Urothelium cell line (cell line): ENCODE measurements at regions not wholly inside any gene's neighbourhood (a gene's known extent, or its start where the extent isn't known, plus 50 kb on each side); places are given as distances from the start of the nearest gene placed in this dataset.
"Not testable (repeated sequence)": the region's sequence is repeated elsewhere in the genome, so short reads cannot be mapped to it uniquely, and the experiment has no call there.

Experiments
- DNase-seq: peaks from one replicate; pipeline ENCODE4 v3.0.0; 2011; ENCODE audit warnings: low spot score, mixed read lengths
- FAIRE-seq: peaks from 2 replicates; lab custom pipeline; 2011; peaks lifted over from hg19 to GRCh38; lab: Jason Lieb, UNC

DNA sequence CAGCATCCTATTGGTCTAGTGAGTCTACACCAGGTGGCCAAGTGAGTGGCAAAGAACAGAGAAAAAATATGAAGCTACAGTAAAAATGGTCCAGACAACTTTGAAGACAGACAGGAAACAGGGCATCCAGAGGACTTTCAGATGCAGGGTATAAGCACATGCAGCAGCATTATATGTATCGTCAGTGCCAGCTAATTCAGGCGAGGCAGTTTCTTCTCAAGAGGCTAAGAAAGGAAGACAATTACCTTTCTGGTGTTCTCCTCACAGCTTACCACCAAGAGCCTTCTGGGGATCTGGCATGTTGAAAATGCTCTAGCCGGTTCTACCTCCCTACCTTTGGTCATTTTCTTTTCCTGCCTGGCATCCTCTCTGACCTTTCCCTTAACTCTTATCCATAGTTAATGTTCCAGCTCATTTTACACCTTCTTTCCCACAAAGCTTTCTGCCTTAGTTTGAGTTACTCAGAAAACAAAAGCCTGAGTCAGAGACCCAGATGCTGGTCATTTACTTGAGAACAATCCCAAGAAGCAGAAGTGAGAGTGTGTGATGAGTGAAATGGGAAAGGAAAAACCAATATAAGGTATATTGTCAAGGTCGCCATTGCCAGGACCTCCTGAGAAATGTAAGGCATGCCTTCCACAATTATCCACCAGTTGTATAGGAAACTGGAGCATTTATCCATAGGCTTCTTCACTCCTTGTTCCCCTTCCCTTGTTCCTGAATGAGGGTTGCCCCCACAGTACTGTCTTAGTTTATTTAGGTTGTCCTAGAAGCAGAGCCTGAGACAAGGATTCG lies 444.1 kb downstream of the PLPP3 start:
- DNase-seq (no peak), FAIRE-seq (no peak)

- no peak for DNase-seq
- no peak for FAIRE-seq
Observed at GRCh38 chr1:56133522-56134472, 445.6 kb downstream of the PLPP3 start.

GRCh38 chr1:56132520-56132919 lies 446.8 kb downstream of the PLPP3 start:
- DNase-seq (no peak), FAIRE-seq (no peak)

DNA sequence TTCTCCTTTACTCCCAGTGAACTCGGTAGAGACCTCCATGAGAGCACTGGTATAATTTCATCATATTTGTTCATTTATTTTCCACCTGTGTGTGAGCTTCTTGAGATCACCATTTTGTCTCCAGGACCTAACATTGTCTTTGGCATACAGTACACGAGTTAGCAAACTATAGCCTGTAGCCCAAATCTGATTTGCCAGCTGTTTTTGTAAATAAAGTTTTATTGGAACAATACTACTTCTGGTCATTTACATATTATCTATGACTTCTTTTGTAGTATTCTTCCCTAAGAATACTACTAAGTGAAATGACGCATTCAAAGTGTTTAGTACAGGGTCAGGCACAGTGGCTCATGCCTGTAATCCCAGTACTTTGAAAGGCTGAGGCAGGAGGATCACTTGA lies 449.5 kb downstream of the PLPP3 start:
- no peak for FAIRE-seq
- no peak for DNase-seq

DNA sequence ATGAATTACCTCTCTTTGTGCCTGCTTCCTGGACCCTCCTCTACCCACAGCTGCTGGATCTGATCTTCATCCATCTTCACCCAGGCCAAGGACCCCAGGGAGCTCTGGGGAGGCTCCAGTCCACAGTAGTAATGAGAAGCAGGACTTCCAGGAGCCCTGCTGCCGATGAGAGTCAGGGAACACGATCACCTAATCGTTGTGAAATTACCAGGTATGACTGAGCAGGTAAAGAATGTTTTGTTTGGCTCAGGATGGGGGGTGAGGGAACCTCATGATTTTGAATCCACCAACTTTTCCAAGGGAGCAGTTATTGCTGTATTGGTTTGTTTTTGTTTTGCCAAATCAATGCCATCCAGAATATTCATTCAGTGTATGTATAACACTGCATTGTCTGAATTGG lies 454.0 kb downstream of the PLPP3 start:
- no peak for FAIRE-seq
- no peak for DNase-seq

GRCh38 chr1:56123826-56124225 lies 455.5 kb downstream of the PLPP3 start:
- DNase-seq, result no peak
- FAIRE-seq, result no peak

DNA sequence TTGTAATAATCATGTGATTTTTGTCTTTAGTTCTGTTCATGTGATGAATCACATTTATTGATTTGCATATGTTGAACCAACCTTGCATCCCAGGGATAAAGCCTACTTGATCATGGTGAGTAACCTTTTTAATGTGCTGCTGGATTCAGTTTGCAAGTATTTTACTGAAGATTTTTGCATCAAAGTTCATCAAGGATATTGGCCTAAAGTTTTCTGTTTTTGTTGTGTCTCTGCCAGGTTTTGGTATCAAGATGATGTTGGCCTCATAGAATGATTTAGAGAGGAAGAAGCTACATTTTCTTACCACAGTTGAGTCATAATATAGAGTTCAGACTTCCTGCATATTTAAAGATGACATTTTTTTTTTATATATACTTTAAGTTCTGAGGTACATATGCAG lies 455.9 kb downstream of the PLPP3 start:
- no peak for DNase-seq
- FAIRE-seq, result no peak

GRCh38 chr1:56120021-56120420 lies 459.3 kb downstream of the PLPP3 start:
- FAIRE-seq (no peak), DNase-seq (no peak)

GRCh38 chr1:56118676-56119075 lies 460.7 kb downstream of the PLPP3 start:
- not testable (repeated sequence) for DNase-seq, FAIRE-seq

GRCh38 chr1:56115701-56116100 lies 463.7 kb downstream of the PLPP3 start:
- DNase-seq (no peak), FAIRE-seq (no peak)

- DNase-seq, result no peak
- FAIRE-seq, result no peak
Observed at GRCh38 chr1:56113679-56114078, 465.7 kb downstream of the PLPP3 start.

- FAIRE-seq (no peak), DNase-seq (no peak)
Observed at GRCh38 chr1:56107275-56107638, 472.1 kb downstream of the PLPP3 start.

GRCh38 chr1:56106531-56107274 lies 472.7 kb downstream of the PLPP3 start:
- FAIRE-seq (no peak), DNase-seq (no peak)

- FAIRE-seq (no peak), DNase-seq (no peak)
Observed at GRCh38 chr1:56105397-56105796, 474.0 kb downstream of the PLPP3 start.

DNA sequence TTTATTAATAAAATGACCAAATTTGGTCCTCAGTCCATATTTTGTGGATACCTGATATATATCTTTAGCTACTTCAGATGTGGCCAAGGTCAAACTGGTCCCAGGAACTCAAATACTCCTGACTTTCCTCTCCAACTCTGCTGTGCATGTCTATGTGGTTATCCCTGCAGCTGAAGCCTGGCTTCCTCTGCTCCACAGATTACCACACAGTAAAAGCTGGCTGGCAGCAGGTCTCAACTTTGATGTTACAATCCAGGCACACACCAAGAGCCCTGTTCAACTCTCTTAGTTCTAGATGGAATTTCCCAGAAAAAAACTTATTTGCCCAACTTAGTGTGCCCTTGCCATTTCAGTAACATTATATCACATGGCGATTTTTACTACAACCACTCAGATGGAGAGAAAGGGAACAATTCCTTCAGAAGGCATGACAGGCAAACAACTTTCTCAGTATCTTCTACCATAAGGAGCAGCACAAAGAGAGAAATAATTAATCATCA lies 479.5 kb downstream of the PLPP3 start:
- DNase-seq (no peak), FAIRE-seq (no peak)

DNA sequence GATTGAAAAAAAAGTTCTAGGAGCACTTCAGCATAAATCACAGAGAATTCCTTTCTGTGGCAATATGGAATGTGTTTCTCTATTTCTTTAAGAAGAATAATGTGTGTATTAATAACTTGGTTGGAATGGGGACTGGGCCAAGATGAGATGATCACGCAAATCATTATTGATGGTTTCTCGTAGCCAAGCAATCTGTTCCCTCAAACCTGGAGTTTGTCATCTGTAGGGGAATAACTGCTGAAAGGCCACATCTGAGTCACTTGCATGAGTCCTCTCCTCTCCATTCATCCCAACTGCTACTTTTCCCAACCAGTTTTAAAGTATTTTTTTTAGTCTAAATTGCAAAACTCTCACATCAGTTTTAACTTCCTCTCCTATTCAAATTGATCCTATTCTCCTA lies 480.4 kb downstream of the PLPP3 start:
- FAIRE-seq (no peak), DNase-seq (no peak)

- FAIRE-seq, result no peak
- DNase-seq, result no peak
Observed at GRCh38 chr1:56097713-56098112, 481.6 kb downstream of the PLPP3 start.

DNA sequence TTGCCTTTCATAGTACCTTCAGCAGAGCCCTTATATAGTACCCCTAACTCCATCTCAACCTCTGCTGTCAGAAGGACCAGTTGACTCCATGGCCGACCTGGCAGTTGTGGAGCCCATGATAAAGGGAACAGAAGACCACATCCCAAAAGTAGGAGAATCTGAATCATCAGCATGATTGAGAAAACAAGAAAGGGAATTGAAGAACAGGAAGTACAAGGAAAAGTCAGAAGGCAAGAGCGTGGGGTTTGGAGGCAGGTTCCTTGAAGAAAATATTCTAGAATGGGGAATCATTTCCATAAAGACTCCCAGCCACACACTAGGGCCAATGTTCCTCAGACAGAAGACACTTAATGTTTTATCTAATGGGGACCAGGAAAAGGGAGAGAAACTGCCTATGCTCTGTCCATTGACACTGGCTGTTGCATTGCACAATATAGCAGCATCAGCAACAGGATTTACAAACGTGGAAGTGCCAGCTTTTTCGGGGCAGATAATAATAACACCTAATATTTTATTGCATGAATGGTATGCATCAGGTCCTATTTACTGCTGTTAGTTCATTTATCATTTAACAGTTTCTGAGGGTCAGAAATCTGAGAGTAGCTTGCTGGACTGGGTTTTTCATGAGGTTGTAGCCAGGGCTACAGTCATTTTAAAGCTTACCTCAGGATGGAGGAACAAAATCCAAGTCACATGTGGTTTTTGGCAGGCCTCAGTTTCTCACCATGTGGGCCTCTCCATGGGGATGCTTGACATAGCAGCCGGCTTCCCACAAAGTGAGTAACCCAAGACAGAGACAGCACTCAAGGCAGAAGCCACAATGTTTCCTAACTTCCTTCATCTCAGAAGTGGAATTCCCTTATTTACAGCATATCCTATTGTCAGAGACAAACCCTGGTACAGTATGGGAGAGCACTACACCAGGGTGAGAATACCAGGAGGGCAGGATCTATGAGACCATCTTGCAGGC lies 483.4 kb downstream of the PLPP3 start:
- FAIRE-seq (no peak), DNase-seq (no peak)

DNA sequence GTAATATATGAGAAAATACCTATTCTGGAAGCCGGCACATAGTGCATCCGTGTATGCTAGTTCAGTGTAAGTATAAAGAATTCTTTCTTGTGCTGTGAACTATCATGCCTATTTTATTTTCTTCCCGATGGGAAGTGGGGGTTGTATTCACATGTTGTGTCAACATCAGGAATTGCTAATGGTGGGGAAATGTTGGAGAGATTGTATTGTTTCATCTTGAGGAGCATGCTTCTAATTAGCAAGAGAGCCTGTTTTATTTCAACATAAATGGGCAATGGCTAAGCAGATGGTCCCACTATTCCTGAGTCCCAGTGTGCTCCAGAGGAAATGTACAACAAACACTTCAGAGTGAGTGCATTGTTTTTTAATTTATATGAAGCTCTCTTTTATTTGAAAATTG lies 485.2 kb downstream of the PLPP3 start:
- FAIRE-seq (no peak), DNase-seq (no peak)
